C4-2B (cell line): ENCODE measurements at regions not wholly inside any gene's neighbourhood (a gene's known extent, or its start where the extent isn't known, plus 50 kb on each side); places are given as distances from the start of the nearest gene placed in this dataset.

Experiments used
- ZFX ChIP-seq: fragments of 450-650 bp; IDR thresholded peaks from 2 replicates; pipeline ENCODE4 v1.6.1; 2017
- TF ChIP-seq, protein P1 (sequence below): fragments of 450-650 bp; conservative IDR thresholded peaks from 2 replicates; pipeline ENCODE4 v1.5.1; 2017; ENCODE audit warnings: mild to moderate bottlenecking

DNA sequence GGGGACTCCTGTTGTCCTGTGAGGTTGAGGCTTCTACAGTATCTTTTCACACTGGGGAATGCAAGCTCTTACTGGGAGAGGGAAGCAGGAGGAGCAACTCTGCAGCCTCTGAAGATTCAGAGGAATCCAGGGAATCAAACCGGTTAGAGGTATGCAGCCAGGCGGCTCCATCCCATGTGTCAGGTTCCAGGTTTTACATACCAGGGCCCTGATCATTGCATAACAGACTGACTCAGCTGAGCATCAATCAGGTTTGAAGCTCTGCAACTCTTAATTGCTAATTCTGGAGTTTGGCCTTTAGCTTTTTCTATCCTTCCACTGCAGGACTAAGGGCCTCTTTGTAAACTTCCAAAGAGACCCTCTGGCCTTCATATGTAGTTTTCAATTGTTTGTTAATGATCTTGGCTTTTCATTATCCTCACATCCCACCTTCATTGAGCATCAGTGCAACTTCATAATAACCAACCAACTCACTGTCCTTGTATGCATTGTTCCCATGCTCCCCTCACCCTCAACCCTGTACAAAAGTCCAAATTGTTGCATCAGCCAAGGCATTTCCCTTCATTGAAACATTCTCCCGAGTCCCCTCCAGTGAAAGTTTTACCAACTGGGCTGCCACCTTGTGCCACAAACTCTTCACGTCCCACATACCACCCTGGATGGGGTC, 59.7 kb upstream of the DHX40 start:
- TF ChIP-seq, protein P1, sequence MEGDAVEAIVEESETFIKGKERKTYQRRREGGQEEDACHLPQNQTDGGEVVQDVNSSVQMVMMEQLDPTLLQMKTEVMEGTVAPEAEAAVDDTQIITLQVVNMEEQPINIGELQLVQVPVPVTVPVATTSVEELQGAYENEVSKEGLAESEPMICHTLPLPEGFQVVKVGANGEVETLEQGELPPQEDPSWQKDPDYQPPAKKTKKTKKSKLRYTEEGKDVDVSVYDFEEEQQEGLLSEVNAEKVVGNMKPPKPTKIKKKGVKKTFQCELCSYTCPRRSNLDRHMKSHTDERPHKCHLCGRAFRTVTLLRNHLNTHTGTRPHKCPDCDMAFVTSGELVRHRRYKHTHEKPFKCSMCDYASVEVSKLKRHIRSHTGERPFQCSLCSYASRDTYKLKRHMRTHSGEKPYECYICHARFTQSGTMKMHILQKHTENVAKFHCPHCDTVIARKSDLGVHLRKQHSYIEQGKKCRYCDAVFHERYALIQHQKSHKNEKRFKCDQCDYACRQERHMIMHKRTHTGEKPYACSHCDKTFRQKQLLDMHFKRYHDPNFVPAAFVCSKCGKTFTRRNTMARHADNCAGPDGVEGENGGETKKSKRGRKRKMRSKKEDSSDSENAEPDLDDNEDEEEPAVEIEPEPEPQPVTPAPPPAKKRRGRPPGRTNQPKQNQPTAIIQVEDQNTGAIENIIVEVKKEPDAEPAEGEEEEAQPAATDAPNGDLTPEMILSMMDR, result no peak
- TF ChIP-seq ZFX, result no peak
